ENCODE measurements at regions not wholly inside any gene's neighbourhood (a gene's known extent, or its start where the extent isn't known, plus 50 kb on each side); places are given as distances from the start of the nearest gene placed in this dataset.

DNA sequence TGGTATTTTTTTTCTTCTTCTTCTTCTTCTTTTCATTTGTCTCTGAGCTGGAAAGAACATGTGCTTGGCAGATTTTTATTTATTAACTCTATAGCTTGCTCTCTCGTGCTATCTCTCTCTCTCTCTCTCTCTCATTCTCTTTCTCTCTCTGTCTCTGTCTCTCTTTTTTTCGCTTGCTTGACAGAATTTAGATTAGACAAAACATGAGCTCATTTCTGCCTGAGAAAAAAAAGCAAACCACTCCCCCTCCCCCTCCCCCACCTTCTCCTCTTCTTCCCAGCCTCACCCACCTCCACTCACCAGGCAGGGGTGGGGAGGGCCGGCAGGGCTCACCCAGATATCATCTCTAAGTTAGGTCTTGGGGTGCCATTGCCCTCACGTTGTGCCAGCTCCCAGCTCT is 81.5 kb downstream of the PJA1 start:
- DNase-seq (ENCODE audit: low spot score) = no peak

DNA sequence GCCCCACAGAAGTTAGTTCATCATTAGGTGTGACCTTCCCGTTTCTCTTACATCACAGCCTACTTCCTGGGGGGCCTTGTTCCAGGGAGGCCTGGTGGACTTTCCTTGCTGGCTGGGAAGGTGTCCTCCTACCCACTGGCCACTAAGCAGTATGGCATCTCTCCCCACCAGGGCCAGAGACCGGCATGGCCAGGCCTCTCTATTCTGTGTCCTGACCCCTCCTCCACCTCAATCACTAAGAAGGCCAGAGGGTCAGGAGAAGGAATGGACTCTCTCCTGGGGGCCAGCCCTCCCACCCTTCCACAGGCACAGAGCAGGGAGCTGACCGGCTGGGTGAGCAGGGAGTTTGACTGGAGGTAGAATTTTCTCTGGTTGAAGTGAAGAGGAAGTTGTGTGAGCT is 81.9 kb downstream of the PJA1 start:
- no peak for DNase-seq (ENCODE audit: low spot score)

DNA sequence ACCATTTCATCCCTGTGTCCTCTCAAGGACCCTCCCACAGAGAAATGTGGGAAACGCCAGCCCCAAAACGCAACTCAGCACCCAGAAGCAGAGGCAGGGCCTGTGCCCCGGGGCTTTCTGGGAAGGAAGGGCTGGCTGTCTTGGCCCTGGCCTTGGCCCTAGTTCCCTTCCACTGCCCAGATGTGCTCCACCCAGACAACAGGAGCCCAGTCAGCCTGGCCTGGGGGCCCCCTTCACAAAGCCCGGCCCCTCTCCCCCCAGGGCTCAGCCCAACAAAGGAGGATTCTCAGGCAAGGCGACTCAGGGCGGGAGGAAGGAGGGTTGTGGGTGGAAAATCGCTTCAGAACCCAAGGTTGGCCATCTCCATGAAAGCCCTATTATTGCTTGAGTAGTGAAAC is 82.5 kb downstream of the PJA1 start:
- DNase-seq (ENCODE audit: low spot score) = no peak

DNA sequence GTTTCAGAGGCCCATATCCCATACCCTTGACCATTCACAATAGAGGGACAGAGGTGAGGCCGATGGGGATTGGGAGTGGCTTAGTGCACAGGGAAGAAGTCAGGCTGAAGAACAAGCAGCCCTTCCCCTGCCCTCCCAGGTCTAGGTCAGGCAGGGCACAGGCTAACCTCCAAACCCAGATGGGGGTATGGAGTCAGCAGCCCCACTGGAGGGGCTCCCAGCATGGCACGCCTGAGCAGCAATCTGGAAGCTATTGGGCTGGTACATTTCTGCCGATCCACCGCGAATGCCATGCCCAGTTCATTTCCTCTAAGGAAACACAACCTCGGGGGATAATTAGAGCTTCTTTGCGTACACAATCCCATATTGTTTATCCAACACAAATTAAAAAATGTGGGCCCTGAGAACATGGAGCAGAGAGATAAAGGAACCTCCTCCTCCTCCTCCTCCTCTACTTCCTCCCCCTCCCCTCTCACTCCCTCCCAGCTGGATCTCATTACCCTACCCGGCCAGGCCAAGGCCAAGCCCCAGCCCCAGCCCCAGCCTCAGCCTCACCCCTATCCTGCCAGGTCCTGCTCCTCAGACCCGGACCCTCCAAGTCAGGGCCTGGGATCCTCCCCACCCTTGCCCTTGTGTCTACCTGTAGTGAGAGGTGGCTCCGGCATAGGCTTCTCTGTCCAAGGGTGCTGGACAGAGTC is 83.0 kb downstream of the PJA1 start:
- no peak for DNase-seq (ENCODE audit: low spot score)

DNA sequence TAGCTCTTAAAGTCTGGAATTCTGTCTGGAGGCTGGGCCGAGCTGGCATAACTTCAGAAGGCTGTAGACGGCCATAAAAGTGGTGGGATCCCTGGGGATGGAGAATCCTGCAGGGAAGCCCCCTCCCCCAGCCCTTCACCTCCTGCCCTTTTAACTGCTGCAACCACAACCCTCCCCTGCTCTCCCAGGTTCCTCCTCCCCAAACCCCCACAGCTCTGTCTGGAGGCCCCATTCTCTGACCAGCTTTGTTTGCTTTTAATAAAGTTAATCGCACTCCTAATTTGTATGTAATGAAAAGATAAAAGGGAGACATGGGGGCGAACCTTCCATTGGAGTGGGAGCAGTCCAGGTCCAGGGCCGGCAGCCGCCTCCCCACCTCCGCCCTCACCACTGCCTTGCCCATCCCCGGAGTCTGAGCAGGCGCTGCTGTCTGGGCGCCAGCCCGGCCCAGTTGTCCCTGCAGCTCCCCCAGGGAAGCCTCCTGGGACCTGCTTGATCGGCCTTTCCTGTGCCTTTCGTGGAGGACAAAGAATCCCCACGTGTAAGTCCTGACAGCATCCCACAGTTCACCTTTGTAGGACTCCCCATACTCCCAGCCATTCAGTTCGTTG is 84.3 kb downstream of the PJA1 start:
- DNase-seq (ENCODE audit: low spot score) = no peak

DNA sequence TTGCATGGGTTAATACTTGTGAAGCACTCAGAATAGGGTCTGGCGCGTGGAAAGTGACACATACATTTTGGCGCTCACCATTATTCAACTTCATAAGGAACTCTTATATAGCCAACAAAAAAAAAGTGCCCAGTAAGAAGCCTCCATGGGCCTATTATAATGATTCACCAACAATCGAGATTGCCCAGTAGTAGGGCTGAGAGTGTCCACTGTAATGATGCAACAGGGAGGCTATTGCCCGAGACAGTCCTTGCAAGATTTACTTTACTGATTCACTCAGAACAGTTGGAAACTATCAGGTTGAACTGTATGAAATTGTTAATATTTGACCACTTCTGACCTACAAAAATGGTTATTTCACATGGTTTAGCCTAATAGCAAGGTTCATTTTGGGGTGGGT is 86.0 kb downstream of the PJA1 start:
- no peak for DNase-seq (ENCODE audit: low spot score)

DNA sequence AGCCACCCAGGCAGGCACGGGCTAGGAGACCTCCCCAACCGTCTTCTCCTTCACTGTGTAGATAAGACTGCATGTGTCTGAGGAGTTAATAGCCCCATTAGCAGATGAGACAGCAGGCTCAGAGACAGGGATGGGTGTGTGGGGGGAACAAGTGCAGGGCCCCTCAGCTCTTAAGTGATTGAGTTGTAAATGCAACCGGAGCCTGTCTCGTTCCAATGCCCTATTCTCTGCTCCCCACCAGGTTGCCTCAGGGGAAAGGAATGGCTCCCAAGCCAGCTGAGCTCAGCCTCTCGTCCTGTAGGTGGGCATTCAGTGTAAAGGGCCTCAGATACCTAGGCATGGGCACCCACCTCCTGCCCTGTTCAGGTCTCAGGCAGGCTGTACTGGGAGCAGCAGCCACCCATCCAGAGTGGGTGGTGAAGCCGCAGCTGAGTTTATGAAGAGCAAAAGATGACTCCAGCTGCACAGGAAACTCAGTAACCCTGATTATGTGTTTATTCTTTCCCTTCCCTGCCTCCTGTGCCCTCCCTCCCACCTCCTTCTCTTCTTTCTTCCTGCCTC is 87.3 kb downstream of the PJA1 start:
- DNase-seq (ENCODE audit: low spot score) = no peak

DNA sequence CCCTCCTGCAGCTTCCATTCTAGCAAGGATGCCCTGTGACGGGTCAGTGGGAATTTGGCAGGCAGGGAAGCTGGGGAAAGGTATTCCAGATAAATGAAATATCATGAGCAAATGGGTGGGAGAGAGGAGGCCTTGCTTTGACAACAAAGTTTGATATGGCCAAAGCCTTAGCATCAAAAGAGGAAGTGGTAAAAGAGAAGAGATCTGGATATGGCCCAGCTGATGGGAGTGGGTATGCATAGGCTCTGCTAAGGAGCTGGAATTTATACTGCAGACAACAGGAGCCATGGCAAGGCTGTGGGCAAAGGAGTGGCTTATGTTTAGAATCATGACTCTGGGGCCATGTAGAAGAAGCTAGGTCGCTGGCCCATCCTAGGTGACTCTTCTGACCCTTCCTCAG is 89.2 kb downstream of the PJA1 start:
- DNase-seq (ENCODE audit: low spot score) = no peak

DNA sequence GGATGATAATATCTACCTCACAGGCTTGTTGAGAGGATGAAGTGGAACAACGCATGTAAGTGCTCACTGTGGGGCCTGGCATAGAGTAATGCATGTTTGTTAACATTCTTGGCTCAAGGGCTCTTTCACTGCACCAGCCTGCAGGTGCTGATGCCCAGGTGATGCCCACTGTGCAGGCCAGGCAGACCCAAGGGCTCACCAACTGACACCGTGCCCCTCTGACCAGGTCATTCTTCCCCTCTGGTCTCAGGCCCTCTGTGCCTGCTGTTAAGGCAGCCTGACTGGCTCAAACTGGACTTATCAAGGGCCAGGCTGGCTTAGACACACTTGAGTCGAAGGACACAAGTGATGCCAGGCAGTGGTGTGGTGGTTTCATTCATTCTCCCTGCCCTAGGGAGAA is 90.5 kb downstream of the PJA1 start:
- no peak for DNase-seq (ENCODE audit: low spot score)

DNA sequence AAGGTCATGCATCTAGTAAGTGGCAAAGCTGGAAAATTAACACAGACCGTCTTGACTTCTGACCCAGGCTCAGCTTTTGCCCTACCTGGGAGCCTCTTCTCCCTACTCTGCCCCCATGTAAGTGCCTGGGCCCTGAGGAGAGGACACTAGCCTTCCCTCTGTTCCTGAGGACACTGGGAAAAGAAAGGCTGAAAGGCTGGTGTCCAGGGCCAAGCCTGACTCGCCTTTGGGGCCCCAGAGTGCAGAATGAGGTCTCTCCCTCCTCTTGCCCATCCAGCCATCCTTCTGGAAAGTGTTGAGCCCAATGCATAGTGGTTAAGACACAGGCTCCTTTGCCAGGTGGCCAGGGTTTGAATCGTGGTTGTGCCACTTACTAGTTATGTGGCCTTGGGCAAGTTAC is 91.5 kb downstream of the PJA1 start:
- no peak for DNase-seq (ENCODE audit: low spot score)

DNA sequence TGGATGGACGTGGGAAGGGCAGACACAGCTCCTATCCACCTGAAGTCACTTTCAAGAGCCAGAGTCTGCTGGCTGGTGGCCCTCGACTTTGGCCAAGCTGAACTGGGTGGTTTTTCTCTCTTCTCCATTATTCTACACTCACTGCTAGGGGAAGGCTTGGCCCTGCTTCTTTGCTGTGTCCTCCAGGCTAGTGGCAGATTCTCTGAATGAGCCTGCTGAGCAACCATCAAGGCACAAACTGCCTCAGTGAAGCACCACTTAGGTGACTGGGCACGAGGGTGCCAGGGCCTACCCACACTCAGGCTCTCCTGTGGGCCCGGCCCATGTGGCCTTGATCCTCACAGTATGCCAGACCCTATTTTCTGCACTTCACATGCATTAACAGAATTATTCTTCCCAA is 92.0 kb downstream of the PJA1 start:
- no peak for DNase-seq (ENCODE audit: low spot score)

DNA sequence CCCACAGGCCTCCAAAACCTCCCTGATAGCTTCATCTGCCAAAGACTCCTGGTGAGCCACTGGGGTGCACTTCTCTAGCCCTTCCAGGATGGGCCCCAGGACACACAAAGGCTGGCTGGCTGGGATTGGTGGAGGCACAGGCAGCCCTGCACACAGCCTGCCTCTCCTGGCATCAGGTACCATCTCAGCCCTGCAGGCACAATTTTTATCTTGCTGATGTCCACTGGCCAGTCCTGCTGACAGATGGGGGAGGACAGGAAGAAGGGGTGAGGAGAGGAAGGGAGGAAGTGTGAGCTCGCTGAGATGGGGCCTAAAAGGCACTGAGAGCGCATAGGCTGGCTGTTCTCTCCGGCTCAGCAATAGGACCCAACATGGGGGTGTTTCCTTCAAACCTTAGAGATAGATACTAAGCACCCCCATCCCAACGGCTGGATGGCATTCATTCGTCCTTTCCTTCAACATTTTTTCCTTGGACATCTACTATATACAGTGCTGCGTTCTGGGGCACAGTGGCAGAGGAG is 92.7 kb downstream of the PJA1 start:
- no peak for DNase-seq (ENCODE audit: low spot score)

DNA sequence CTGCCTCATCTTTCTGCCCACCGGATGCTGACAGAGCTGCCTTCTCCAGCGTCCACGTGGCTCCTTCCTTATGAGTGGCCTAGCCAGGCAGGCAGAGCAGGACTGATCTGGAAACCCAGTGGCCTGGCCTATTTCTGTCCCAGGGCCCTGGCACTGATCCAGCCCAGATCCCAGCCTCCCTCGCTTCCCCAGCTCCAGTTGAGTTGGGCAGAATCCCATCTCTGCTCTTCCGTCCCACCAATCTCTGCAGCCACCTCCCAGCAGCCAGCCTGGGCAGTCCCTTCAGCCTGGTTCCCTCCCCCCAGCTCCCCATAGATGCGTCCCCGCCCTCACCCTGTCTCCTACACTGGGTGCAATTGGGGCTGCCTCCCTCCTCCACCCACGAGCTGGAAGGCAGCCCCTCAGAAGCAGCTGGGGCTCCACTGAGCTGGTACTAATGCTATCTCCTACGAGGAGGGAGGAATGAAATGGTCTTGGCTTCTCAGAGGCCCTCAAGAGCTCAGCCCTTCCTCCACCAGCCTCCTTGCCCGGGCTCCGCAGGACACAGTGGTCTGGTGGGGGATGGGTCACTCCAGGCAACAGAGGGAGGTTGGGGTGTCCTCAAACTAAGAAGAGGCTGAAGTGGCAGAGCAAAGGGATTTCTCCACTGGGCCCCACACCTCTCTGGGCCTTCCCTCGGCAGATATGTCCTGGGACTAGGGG is 94.2 kb downstream of the PJA1 start:
- DNase-seq (ENCODE audit: low spot score) = no peak

DNA sequence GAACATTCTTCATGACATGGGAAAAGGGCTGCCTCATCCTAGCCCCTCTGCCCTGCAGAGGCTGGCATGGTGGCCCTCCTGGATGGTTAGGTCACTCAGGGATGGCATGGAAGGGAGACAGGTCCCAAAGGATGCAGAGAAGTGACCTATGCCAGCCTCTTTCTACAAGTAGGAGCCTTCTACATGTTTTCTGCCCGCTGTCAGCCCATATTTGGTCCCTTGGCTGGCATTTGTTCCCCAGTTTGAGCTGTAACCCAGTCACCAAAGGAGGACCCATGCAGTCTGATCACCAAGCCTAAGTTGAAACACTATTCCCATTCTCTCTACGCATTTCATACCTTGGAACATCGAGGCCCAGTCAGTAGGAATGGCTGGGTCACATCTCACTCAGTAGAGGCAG is 95.4 kb downstream of the PJA1 start:
- no peak for DNase-seq (ENCODE audit: low spot score)

DNA sequence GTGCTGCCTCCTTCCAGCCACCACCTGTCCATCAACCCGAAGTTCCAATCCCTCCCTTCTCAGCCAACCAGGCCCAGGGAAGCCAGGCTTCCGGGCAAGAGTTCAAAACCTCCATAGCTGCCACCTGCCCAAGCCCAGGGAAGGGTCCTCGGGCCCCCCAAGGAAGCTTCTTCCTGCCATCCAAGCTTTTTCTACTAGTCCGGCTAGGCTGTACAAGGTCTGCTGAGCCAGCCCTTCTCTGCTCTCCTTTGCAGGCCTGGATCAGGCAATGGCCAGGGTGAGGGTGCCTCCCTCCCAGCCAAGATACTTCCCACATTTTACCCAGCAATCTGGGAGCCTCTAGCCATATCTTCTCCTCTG is 96.2 kb downstream of the PJA1 start:
- no peak for DNase-seq (ENCODE audit: low spot score)

DNA sequence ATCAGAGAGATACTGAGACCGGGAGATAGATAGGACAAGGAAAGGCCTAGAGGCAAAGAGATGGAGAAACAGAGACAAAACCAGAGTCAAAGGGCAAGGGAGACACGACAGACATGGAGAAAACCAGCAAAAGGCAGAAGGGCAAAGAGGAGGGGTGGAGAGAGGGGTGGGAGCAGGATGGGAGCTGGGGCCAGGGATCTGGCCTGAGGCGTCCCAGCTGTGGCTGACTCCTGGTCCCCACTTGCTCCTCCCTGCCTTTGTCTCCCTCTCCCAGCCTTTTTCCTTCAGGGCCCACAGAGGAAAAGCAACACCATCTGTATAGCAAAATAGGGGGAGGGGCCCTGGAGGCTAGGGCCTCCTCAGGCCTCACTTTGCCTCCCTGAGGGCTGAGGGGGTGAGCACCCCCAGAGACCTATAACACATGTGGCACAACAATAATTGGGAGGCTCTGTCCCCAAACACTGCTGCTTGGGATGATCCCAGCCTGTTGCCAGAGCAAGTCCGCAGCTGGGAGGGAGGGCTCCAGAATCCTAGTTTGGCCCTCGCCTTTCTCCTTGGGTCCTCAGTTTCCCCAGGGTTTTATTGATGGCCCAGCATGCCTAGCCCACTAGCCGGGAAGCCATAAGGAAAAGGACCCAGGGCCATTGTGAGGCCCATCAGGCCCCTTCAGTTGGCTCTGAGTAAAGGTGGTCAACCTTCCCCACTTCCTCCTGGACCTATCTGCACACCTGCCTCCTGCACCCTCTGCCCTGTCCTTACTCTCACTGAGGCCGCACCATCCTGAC is 96.8 kb downstream of the PJA1 start:
- DNase-seq (ENCODE audit: low spot score) = no peak

DNA sequence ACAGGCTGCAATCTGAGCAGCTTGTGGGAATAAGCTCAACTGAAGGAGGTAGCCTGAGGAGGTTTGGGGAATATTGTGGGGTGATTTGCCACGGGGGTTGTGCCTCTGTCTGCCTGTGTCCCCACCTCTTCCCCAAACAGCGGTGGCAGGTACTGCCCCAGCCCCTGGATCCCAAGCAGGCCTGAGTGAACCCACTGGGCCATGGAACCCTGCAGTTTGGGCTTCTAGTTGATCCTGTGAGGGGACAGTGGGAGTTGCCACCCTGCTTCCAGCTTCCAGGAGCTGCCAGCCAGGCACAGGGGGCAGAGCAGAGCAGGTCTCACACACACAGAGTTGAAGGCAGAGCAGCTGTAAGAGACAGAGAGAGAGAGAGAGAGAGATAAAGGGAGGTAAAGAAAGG is 97.4 kb downstream of the PJA1 start:
- no peak for DNase-seq (ENCODE audit: low spot score)

DNA sequence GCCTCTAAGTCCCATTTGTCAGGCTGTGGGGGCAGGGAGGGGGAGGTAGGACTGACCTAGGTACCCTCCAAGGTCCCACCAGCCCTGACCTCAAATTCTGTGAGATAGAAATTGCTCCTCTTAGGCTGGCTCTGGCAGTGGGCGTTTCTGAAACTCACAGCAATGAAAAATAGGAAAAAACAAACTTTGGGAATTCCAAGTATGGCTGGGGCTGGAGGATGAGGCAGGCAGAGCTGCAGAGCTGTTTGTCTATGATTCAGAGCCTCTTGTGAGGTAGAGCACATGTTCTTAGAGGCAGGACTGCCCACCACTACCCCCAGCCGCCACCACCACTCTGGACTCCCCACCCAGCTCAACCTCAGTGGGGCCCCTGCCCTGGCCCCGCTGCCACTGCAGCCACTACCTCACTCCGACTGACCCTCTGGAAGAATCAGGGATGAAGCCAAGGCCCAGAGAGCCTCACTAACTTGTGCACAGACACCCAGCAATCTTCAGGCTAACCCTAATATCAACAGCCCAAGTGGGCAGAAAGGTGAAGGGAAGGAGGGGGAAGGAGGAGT is 98.2 kb downstream of the PJA1 start:
- no peak for DNase-seq (ENCODE audit: low spot score)

DNA sequence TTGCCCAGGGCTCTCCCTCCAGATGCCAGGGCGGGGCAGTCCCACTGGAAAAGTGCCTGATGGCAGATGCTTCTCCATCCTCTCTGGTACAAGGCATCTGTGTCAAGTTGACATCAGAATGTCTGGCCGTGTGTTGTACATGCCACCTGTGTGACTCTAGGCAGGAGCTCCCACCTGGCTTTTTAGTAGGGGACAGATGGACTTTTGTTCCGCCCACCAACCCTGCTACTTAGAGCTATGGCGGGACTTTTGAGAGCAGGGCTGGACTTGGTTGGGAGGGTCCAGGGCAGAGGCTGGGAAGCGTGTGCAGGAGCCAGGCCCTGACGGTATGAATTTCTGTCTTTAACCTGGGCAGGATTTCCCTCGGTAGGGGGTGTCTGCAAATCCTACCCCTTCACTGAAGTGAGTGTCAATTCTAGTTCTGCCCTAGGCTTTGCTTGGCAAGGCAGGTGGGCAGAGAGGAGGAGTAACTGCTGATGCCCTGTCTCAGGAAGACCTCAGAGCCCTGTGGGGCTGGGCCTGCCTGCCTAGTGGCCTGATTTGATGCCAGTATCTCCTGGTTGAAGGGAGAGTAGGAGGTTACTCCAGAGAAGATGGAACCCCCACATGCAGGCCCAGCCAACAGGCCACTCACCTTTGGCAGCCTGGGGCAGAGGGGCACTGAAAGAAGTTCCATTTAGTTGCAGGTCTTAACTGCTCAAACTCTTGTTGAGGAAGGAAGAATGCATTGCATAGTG is 99.1 kb downstream of the PJA1 start:
- no peak for DNase-seq (ENCODE audit: low spot score)

DNA sequence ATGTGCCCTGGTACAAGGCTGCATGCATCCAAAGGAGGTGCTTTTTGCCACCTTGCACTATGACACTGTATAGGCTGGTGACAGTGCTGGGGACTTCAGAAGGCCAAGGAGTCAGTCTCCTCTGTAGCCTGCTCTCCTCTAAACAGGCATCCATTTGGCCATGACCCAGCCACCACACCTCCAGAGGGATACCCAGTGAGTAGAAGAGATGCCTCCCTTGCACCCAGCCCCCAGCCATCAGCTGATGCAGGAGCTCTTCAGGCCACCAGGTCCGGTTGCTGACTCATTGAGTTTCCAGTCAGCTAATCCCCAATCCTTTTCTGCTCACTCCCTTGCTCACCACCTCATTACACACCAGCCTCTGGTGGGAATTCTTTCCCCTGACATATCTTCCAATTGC is 99.8 kb downstream of the PJA1 start:
- DNase-seq (ENCODE audit: low spot score) = no peak

DNA sequence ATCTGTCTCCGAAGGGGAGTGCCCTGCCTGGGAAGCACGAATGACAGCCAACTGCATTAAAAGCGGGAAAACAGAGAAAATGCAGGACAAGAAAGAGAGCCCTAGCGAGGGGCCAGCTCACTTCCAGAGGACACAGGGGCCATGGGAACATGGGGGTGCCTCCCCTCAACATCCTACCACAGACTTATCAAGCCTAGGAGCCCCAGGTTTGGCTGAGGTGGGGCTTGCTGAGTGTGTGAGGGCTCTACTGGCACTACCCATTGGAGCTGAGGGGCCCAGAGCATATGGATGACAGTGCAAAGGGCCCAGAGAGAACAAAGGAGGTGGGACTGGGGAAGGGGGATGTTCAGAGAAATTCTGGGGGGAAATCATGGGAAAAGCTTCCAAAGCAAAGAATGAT is 101.8 kb downstream of the PJA1 start:
- no peak for DNase-seq (ENCODE audit: low spot score)

Measured in HuH-7.5 (cell line).